Ovary (tissue), 7 donors: ENCODE measurements at regions not wholly inside any gene's neighbourhood (a gene's known extent, or its start where the extent isn't known, plus 50 kb on each side); places are given as distances from the start of the nearest gene placed in this dataset.

Experiments
- DNase-seq, 5 donors: peaks; one replicate each; pipeline ENCODE4 v3.0.0-alpha.2; 2019 to 2020
- H3K27ac ChIP-seq, 2 donors: fragments of 200-600 bp; one replicate each; pipeline versions ENCODE4 v1.5.1 to v1.8.0; 2019 to 2022
- H3K27me3 ChIP-seq: fragments of 200-600 bp; one replicate; pipeline ENCODE4 v1.8.0; 2022
- H3K36me3 ChIP-seq: fragments of 200-600 bp; sonication (generic); one replicate; pipeline ENCODE4 v1.5.1; 2019
- H3K4me1 ChIP-seq: one replicate; pipeline ENCODE4 v1.8.1; 2013; ENCODE audit warnings: mild to moderate bottlenecking, moderate library complexity; ENCODE audit not compliant: insufficient read depth
- H3K4me3 ChIP-seq: fragments of 200-600 bp; sonication (generic); one replicate; pipeline ENCODE4 v1.5.1; 2017
- H3K9me3 ChIP-seq, 2 donors: fragments of 200-600 bp in 1 of 2; sonication (generic) in 1 of 2; one replicate each; pipeline versions ENCODE4 v1.5.1 to v1.8.1; 2013 to 2019; ENCODE audit warnings: mild to moderate bottlenecking in 1 of 2, moderate library complexity in 1 of 2
- EP300 ChIP-seq: sonication (generic); formaldehyde crosslinking; IDR thresholded peaks from one replicate; pipeline ENCODE4 v1.6.1; 2017; ENCODE audit warnings: antibody characterized with exemption
- POLR2A ChIP-seq: fragments of 450-650 bp; IDR thresholded peaks from one replicate; pipeline ENCODE4 v1.6.1; 2017; ENCODE audit warnings: antibody characterized with exemption, mild to moderate bottlenecking, moderate library complexity
- WGBS, 3 donors: extraction: QIAGEN DNeasy Blood & Tissue Kit in 1 of 3; methylation state at CpG; one replicate each; pipeline versions ENCODE4 v1.1.5 to v1.1.7; 2013 to 2017; 5-methylcytosine and 5-hydroxymethylcytosine counted together
- intact Hi-C, 4 donors: fragments of 100-400 bp; cut with DNase I; formaldehyde crosslinking; loops; one replicate each; pipeline versions ENCODE4 v1.11.0 to v1.15.1; 2022 to 2023
- TF ChIP-seq, protein P1 (sequence below), 3 donors: fragments of 450-650 bp in 2 of 3; fragments of 200-600 bp in 1 of 3; IDR thresholded peaks; one replicate each; pipeline versions ENCODE4 v1.5.1 to v1.8.0; 2016 to 2022; ENCODE audit warnings: antibody characterized with exemption in 3 of 3, mild to moderate bottlenecking in 1 of 3
- donor health status: DM: no; HTN: no; CAD: no; lungs with moderate emphysema.
- donor health status: DM: no; HTN: no; CAD: no.
- donor health status: Bipolar disorder and iron deficiency.
- donor health status: DM: no; HTN: no; CAD: no.
- donor health status: DM: yes; HTN: yes; CAD: no.

DNA sequence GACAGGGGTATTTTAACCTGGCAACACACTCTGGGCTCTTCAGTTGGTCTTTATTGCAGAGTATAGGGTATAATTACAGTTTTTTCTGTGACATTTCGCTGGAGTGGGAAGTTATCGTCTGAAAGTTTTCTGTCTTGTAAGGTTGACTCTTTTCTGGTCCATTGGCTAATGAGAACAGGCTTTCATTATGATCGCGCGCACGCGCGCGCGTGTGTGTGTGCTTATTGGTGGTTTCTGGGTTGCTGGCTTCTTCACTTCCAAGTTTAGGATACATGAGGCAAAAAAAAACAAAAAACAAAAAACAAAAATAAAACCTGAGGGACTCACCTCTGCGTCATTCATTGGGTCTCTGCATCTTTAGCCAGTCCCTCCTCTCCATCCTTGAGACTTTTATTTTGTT is 68.7 kb upstream of the MYOCD start:
- intact Hi-C loops: no loop called here
- TF ChIP-seq POLR2A: no peak
- TF ChIP-seq, protein P1, sequence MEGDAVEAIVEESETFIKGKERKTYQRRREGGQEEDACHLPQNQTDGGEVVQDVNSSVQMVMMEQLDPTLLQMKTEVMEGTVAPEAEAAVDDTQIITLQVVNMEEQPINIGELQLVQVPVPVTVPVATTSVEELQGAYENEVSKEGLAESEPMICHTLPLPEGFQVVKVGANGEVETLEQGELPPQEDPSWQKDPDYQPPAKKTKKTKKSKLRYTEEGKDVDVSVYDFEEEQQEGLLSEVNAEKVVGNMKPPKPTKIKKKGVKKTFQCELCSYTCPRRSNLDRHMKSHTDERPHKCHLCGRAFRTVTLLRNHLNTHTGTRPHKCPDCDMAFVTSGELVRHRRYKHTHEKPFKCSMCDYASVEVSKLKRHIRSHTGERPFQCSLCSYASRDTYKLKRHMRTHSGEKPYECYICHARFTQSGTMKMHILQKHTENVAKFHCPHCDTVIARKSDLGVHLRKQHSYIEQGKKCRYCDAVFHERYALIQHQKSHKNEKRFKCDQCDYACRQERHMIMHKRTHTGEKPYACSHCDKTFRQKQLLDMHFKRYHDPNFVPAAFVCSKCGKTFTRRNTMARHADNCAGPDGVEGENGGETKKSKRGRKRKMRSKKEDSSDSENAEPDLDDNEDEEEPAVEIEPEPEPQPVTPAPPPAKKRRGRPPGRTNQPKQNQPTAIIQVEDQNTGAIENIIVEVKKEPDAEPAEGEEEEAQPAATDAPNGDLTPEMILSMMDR (IDR thresholded peaks at IDR 0.05): no peak
- no peak for TF ChIP-seq EP300
- H3K27me3 ChIP-seq: no peaks in the 10 kb centered on the region
- no peaks in the 10 kb centered on the region for H3K9me3 ChIP-seq
- no peaks in the 10 kb centered on the region for H3K36me3 ChIP-seq
- H3K27ac ChIP-seq: no peak overlapping the region
- H3K4me1 ChIP-seq: no peaks in the 10 kb centered on the region
- DNase-seq: no peak
- H3K4me3 ChIP-seq: no peak overlapping the region
- 97 to 99% (median 98%) methylated on average over 11 of the region's 11 CpGs for WGBS, 3 donors

DNA sequence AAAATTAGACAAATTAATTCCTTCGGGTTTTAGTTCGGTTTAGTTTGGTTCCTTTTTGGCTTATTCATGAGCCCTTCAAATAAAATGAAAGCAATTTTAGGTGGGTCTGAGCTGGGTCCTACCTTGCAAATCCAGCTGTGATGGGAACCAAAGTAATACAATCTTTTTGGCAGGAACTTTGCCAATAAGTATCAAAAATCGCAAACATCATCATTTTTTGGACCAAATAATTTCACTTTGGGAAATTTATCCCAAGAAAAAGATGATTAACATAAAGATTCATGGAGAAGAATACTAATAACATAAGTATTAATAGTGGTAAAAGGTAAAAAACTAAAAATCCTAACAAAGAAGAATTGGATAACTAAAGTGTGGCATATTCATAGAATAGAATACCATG is 67.8 kb upstream of the MYOCD start:
- no peak overlapping the region for H3K27ac ChIP-seq
- DNase-seq: no peak
- 89 to 91% (median 91%) methylated on average over 3 of the region's 3 CpGs for WGBS, 3 donors
- H3K36me3 ChIP-seq: no peaks in the 10 kb centered on the region
- no peak overlapping the region for H3K4me3 ChIP-seq
- TF ChIP-seq, protein P1 (IDR thresholded peaks at IDR 0.05): no peak
- TF ChIP-seq EP300: no peak
- TF ChIP-seq POLR2A: no peak
- no peaks in the 10 kb centered on the region for H3K4me1 ChIP-seq
- intact Hi-C loops: no loop called here
- H3K9me3 ChIP-seq: no peaks in the 10 kb centered on the region
- no peaks in the 10 kb centered on the region for H3K27me3 ChIP-seq

DNA sequence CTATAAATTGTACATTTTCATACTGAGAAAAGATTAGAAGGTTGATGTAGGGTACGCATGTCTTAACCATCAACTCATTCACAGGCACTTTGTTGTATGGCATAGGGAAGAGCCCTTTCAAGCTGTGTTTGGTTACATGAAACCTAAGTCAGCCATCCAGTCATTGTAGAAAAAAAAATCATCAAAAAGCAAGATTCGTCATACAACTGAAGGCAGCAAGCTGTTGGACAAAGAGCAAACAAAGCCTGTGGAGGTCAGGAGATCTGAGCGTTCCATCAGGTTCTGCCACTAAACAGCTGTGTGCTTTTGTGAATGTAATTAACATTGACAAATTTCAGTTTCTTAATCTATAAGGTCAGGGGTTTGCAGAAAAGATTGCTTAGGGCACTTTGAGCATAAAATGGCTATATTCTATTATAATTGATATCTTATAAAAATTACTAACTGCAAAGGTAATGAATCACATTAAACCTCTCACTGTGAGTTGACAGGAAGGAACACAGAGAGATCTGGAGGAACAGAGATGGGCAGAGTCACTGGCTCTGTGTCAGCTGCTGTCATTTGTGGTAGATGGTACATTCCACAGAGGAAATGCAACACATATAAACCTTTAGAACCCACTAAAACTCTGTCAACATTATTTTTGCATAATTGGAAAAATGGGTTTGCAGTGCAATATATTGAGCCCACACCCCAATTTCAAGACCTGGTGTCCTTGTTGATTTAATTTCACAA is 66.3 kb upstream of the MYOCD start:
- no peaks in the 10 kb centered on the region for H3K27me3 ChIP-seq
- 69 to 74% (median 73%) methylated on average over 3 of the region's 3 CpGs for WGBS, 3 donors
- H3K27ac ChIP-seq: no peak overlapping the region
- no peaks in the 10 kb centered on the region for H3K36me3 ChIP-seq
- TF ChIP-seq, protein P1 (IDR thresholded peaks at IDR 0.05): no peak
- TF ChIP-seq EP300: no peak
- TF ChIP-seq POLR2A: no peak
- no peak overlapping the region for H3K4me3 ChIP-seq
- H3K4me1 ChIP-seq: no peaks in the 10 kb centered on the region
- no peak for DNase-seq
- intact Hi-C loops: no loop called here
- no peaks in the 10 kb centered on the region for H3K9me3 ChIP-seq

DNA sequence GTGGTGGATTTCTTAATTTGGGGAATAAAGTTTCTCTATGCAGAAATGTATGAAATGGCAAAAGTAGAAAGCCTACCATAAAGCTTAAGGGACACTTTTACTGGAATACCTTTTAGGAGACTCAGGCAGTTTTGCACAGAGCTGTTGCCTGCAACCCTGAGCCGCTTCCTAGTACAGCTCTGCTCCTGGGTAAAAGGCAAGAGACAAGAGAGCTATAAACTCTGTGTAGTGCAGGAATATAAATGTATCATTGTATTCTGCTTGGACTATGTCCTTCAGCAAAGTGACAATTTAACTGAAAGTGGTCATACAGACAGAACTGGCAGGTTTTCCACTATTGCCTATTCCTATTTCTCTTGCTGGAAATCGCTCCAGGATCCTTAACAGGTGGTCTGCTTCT is 65.3 kb upstream of the MYOCD start:
- no peaks in the 10 kb centered on the region for H3K27me3 ChIP-seq
- no peak overlapping the region for H3K4me3 ChIP-seq
- no peak for DNase-seq
- H3K4me1 ChIP-seq: no peaks in the 10 kb centered on the region
- no peak overlapping the region for H3K27ac ChIP-seq
- no peaks in the 10 kb centered on the region for H3K9me3 ChIP-seq
- intact Hi-C loops: no loop called here
- no peaks in the 10 kb centered on the region for H3K36me3 ChIP-seq
- 84 to 93% (median 89%) methylated on average over 2 of the region's 2 CpGs for WGBS, 3 donors
- TF ChIP-seq EP300: no peak
- TF ChIP-seq, protein P1 (IDR thresholded peaks at IDR 0.05): no peak
- TF ChIP-seq POLR2A: no peak
